H1 (cell line): ENCODE measurements at regions not wholly inside any gene's neighbourhood (a gene's known extent, or its start where the extent isn't known, plus 50 kb on each side); places are given as distances from the start of the nearest gene placed in this dataset.

Source experiments
- CTCF ChIA-PET: fragments of 300-600 bp; sonication (Branson Sonifier 250); formaldehyde crosslinking; loops from one replicate; lab custom pipeline; 2021; ENCODE audit not compliant: partially characterized antibody; lab: Charles Lee
- POLR2A ChIA-PET: fragments of 300-600 bp; sonication (Branson Sonifier 250); formaldehyde crosslinking; loops from one replicate; lab custom pipeline; 2021; ENCODE audit warnings: inconsistent platforms; ENCODE audit not compliant: partially characterized antibody; lab: Charles Lee
- DNase-seq, 2 experiments: peaks; one replicate each; pipeline versions ENCODE4 v3.0.0 to v3.0.0-alpha.2; 2010 to 2022; ENCODE audit warnings: low spot score in 2 of 2, low read depth in 1 of 2, mixed read lengths in 1 of 2
- FAIRE-seq: peaks from 2 replicates; lab custom pipeline; 2011; peaks lifted over from hg19 to GRCh38; lab: Jason Lieb, UNC
- H2AFZ ChIP-seq: 2 replicates; pipeline ENCODE4 v1.8.1; 2012; ENCODE audit warnings: low read length, inconsistent platforms
- H2AK5ac ChIP-seq: 2 replicates; pipeline ENCODE4 v1.6.1; 2013; ENCODE audit warnings: low read depth, low read length
- H2BK120ac ChIP-seq: replicated peaks from 2 replicates; pipeline ENCODE3; 2013; ENCODE audit warnings: low read depth, low read length, inconsistent platforms
- H2BK12ac ChIP-seq: 2 replicates; pipeline ENCODE4 v1.6.1; 2013; ENCODE audit warnings: low read depth, low read length
- H2BK15ac ChIP-seq: 2 replicates; pipeline ENCODE4 v1.6.1; 2013; ENCODE audit warnings: low read length
- H2BK20ac ChIP-seq: 2 replicates; pipeline ENCODE4 v1.6.1; 2013; ENCODE audit warnings: low read length
- H2BK5ac ChIP-seq: 2 replicates; pipeline ENCODE4 v1.6.1; 2013; ENCODE audit warnings: low read depth, low read length
- H3K14ac ChIP-seq: 2 replicates; pipeline ENCODE4 v1.6.1; 2013; ENCODE audit warnings: inconsistent platforms; ENCODE audit not compliant: insufficient read length
- H3K18ac ChIP-seq: 2 replicates; pipeline ENCODE4 v1.6.1; 2013; ENCODE audit warnings: low read length; ENCODE audit errors: extremely low read depth
- H3K23ac ChIP-seq: 2 replicates; pipeline ENCODE4 v1.6.1; 2013; ENCODE audit warnings: inconsistent platforms; ENCODE audit not compliant: insufficient read length
- H3K23me2 ChIP-seq: 2 replicates; pipeline ENCODE4 v1.6.1; 2013; ENCODE audit warnings: low read depth, low read length
- H3K27ac ChIP-seq: 2 replicates; pipeline ENCODE4 v1.6.1; 2011; ENCODE audit warnings: low read depth, low read length, inconsistent platforms
- H3K27me3 ChIP-seq, 4 experiments: replicated peaks in 1 of 4; 1 replicate in 1 of 4; 2 replicates in 3 of 4; pipeline versions ENCODE4 v1.6.1 to v1.8.1; 2011 to 2013; ENCODE audit warnings: low read length in 3 of 4, mild to moderate bottlenecking in 3 of 4, inconsistent platforms in 2 of 4, mixed read lengths in 2 of 4, moderate library complexity in 1 of 4; ENCODE audit not compliant: control insufficient read depth in 3 of 4, insufficient read depth in 3 of 4; ENCODE audit errors: extremely low read depth in 1 of 4
- H3K36me3 ChIP-seq, 4 experiments: 2 replicates each; pipeline versions ENCODE4 v1.6.1 to v1.8.1; 2011 to 2013; ENCODE audit warnings: mild to moderate bottlenecking in 4 of 4, low read length in 3 of 4, moderate library complexity in 2 of 4, control low read depth in 1 of 4, inconsistent platforms in 1 of 4; ENCODE audit not compliant: insufficient read depth in 4 of 4, control insufficient read depth in 2 of 4
- H3K4ac ChIP-seq: replicated peaks from 2 replicates; pipeline ENCODE3; 2013; ENCODE audit warnings: low read length, low read depth, mixed read lengths, inconsistent platforms; ENCODE audit not compliant: insufficient read length
- H3K4me1 ChIP-seq, 4 experiments: replicated peaks in 1 of 4; 1 replicate in 1 of 4; 2 replicates in 3 of 4; pipeline versions ENCODE4 v1.6.1 to v1.8.1; 2011 to 2013; ENCODE audit warnings: low read length in 3 of 4, inconsistent platforms in 2 of 4, mixed read lengths in 1 of 4; ENCODE audit not compliant: insufficient read depth in 4 of 4, control insufficient read depth in 3 of 4
- H3K4me2 ChIP-seq, 2 experiments: 2 replicates each; pipeline versions ENCODE4 v1.6.1 to v1.8.1; 2011 to 2013; ENCODE audit warnings: low read depth in 2 of 2, low read length in 2 of 2, control low read depth in 1 of 2, inconsistent platforms in 1 of 2, mild to moderate bottlenecking in 1 of 2; ENCODE audit not compliant: insufficient read depth in 1 of 2
- H3K4me3 ChIP-seq, 4 experiments: fragments of 200-600, 300-600 bp in 1 of 4; sonication (generic), shearing (Covaris generic), sonication (Bioruptor Twin) in 1 of 4; 2 replicates each; pipeline versions ENCODE4 v1.5.1 to v1.8.1; 2011 to 2016; ENCODE audit warnings: low read length in 4 of 4, low read depth in 3 of 4, control low read depth in 2 of 4, inconsistent platforms in 2 of 4, mild to moderate bottlenecking in 2 of 4, mixed read lengths in 1 of 4, moderate library complexity in 1 of 4; ENCODE audit not compliant: insufficient read depth in 2 of 4; ENCODE audit errors: extremely low read depth in 1 of 4
- H3K56ac ChIP-seq: replicated peaks from 2 replicates; pipeline ENCODE3; 2013; ENCODE audit warnings: low read depth, mild to moderate bottlenecking, mixed read lengths, low read length, inconsistent platforms; ENCODE audit not compliant: insufficient read length
- H3K79me1 ChIP-seq: 2 replicates; pipeline ENCODE4 v1.6.1; 2013; ENCODE audit warnings: low read depth, low read length, control low read depth
- H3K79me2 ChIP-seq, 2 experiments: 2 replicates each; pipeline versions ENCODE4 v1.6.1 to v1.8.1; 2012 to 2013; ENCODE audit warnings: low read length in 2 of 2, mild to moderate bottlenecking in 2 of 2, inconsistent platforms in 1 of 2; ENCODE audit not compliant: insufficient read depth in 2 of 2, control insufficient read depth in 1 of 2
- H3K9ac ChIP-seq, 4 experiments: replicated peaks in 1 of 4; 1 replicate in 1 of 4; 2 replicates in 3 of 4; pipeline versions ENCODE4 v1.6.1 to v1.8.1; 2011 to 2013; ENCODE audit warnings: low read depth in 3 of 4, low read length in 3 of 4, control low read depth in 2 of 4, mild to moderate bottlenecking in 2 of 4, moderate library complexity in 2 of 4, inconsistent platforms in 1 of 4; ENCODE audit errors: extremely low read depth in 1 of 4
- H3K9me3 ChIP-seq, 2 experiments: 2 replicates each; pipeline versions ENCODE4 v1.6.1 to v1.8.1; 2012 to 2013; ENCODE audit warnings: mild to moderate bottlenecking in 2 of 2, moderate library complexity in 2 of 2, control low read depth in 1 of 2, inconsistent platforms in 1 of 2, low read depth in 1 of 2, low read length in 1 of 2, mixed read lengths in 1 of 2; ENCODE audit not compliant: insufficient read depth in 2 of 2
- H4K20me1 ChIP-seq, 2 experiments: replicated peaks in 1 of 2; 2 replicates each; pipeline versions ENCODE3 to v1.8.1; 2011 to 2013; ENCODE audit warnings: inconsistent platforms in 2 of 2, low read length in 2 of 2, mild to moderate bottlenecking in 1 of 2; ENCODE audit not compliant: insufficient read depth in 2 of 2, control insufficient read depth in 1 of 2
- H4K5ac ChIP-seq: 2 replicates; pipeline ENCODE4 v1.6.1; 2013; ENCODE audit warnings: low read length, low read depth, mixed read lengths, inconsistent platforms; ENCODE audit not compliant: insufficient read length
- H4K8ac ChIP-seq: 2 replicates; pipeline ENCODE4 v1.8.0; 2013; ENCODE audit warnings: mild to moderate bottlenecking, moderate library complexity, low read length, inconsistent platforms; ENCODE audit not compliant: insufficient read depth; ENCODE audit errors: extremely low read depth
- H4K91ac ChIP-seq: replicated peaks from 2 replicates; pipeline ENCODE3; 2013; ENCODE audit warnings: low read length, mixed read lengths, inconsistent platforms; ENCODE audit not compliant: insufficient read length
- E2F6 ChIP-seq: IDR thresholded peaks from 2 replicates; pipeline ENCODE4 v1.6.1; 2012; ENCODE audit warnings: inconsistent platforms
- EP300 ChIP-seq, 2 experiments: IDR thresholded peaks; 1 replicate in 1 of 2; 2 replicates in 1 of 2; pipeline ENCODE4 v1.6.1; 2011 to 2012; ENCODE audit warnings: low read depth in 2 of 2, low read length in 2 of 2, mild to moderate bottlenecking in 2 of 2, borderline replicate concordance in 1 of 2, inconsistent platforms in 1 of 2, moderate library complexity in 1 of 2
- GTF2F1 ChIP-seq: IDR thresholded peaks from 2 replicates; pipeline ENCODE4 v1.6.1; 2012; ENCODE audit warnings: low read depth, low read length, improper control_type of control experiment, borderline replicate concordance
- KDM5A ChIP-seq: fragments of 200-600 bp; IDR thresholded peaks from 2 replicates; pipeline ENCODE4 v1.7.1; 2012; ENCODE audit warnings: mild to moderate bottlenecking, low read length, inconsistent platforms, mixed read lengths
- MAFK ChIP-seq: IDR thresholded peaks from 2 replicates; pipeline ENCODE4 v1.6.1; 2012; ENCODE audit warnings: low read depth, mild to moderate bottlenecking, improper control_type of control experiment, low read length
- RFX5 ChIP-seq: IDR thresholded peaks from 2 replicates; pipeline ENCODE4 v1.6.1; 2011; ENCODE audit warnings: low read depth, low read length, improper control_type of control experiment, borderline replicate concordance
- SP2 ChIP-seq: IDR thresholded peaks from 2 replicates; pipeline ENCODE4 v1.6.1; 2012; ENCODE audit warnings: mild to moderate bottlenecking, low read length, inconsistent platforms
- TEAD4 ChIP-seq: IDR thresholded peaks from 2 replicates; pipeline ENCODE4 v1.6.1; 2012; ENCODE audit warnings: low read depth, low read length, inconsistent platforms, mixed read lengths
- WGBS, 2 experiments: shearing (Covaris generic) in 1 of 2; methylation state at CpG; one replicate each; pipeline versions ENCODE4 v1.1.6 to v1.1.7; 2013 to 2015; ENCODE audit warnings: low lambda C conversion rate in 2 of 2, mixed read lengths in 2 of 2, inconsistent platforms in 1 of 2, low coverage in 1 of 2, missing lambda C conversion rate in 1 of 2; ENCODE audit not compliant: insufficient replicate concordance in 2 of 2, insufficient coverage in 1 of 2, insufficient read length in 1 of 2; ENCODE audit errors: extremely low coverage in 1 of 2, missing lambda C conversion rate in 1 of 2; 5-methylcytosine and 5-hydroxymethylcytosine counted together
- TF ChIP-seq, protein P1 (sequence below): IDR thresholded peaks from 2 replicates; pipeline ENCODE4 v1.6.1; 2011; ENCODE audit warnings: low read length, improper control_type of control experiment

GRCh38 chr5:166192696-166193095 lies 2098.7 kb upstream of the WWC1 start:
- H2AFZ ChIP-seq = no peak overlapping the region

More at GRCh38 chr5:166192696-166193095, 2098.7 kb upstream of the WWC1 start:
- no peak overlapping the region for H3K56ac ChIP-seq
- H4K8ac ChIP-seq = no peak overlapping the region
- H4K20me1 ChIP-seq = no peaks in the 10 kb centered on the region
- no peaks in the 10 kb centered on the region for H3K79me2 ChIP-seq
- H3K79me1 ChIP-seq = no peaks in the 10 kb centered on the region
- DNase-seq (no peak), FAIRE-seq (no peak)
- no peak overlapping the region for H3K23ac ChIP-seq
- H2BK15ac ChIP-seq = no peak overlapping the region
- H4K5ac ChIP-seq = no peak overlapping the region
- 63% methylated on average over 3 of the region's 3 CpGs; no CpG with 5 or more reads in 1 of the 2 experiments for WGBS, 2 experiments
- H3K27me3 ChIP-seq = no peaks in the 10 kb centered on the region
- no peak overlapping the region for H3K4me2 ChIP-seq
- CTCF ChIA-PET = interaction anchor here (0.7 kb wide), 1 partner anchor 442 kb away, joined by 3 read pairs; no protein-coding TSS in a partner anchor
- H2BK5ac ChIP-seq = no peak overlapping the region
- no peak overlapping the region for H2BK20ac ChIP-seq
- H2BK12ac ChIP-seq = no peak overlapping the region
- no peak overlapping the region for H3K9ac ChIP-seq
- no peak overlapping the region for H2AK5ac ChIP-seq
- POLR2A ChIA-PET = no interaction called here
- H3K9me3 ChIP-seq = no peaks in the 10 kb centered on the region
- H4K91ac ChIP-seq = no peak overlapping the region
- H3K18ac ChIP-seq = no peak overlapping the region
- H3K4ac ChIP-seq = no peak overlapping the region
- H2BK120ac ChIP-seq = no peak overlapping the region
- H3K14ac ChIP-seq = no peak overlapping the region
- no peak for TF ChIP-seq SP2
- TF ChIP-seq TEAD4 = no peak
- no peak for TF ChIP-seq EP300 (IDR thresholded peaks at IDR 0.05; ENCODE audit: borderline replicate concordance in 1 of 2, low read depth in 2 of 2, low read length in 2 of 2)
- TF ChIP-seq E2F6 = no peak
- TF ChIP-seq RFX5 = no peak
- TF ChIP-seq MAFK = no peak
- TF ChIP-seq GTF2F1 = no peak
- TF ChIP-seq, protein P1, sequence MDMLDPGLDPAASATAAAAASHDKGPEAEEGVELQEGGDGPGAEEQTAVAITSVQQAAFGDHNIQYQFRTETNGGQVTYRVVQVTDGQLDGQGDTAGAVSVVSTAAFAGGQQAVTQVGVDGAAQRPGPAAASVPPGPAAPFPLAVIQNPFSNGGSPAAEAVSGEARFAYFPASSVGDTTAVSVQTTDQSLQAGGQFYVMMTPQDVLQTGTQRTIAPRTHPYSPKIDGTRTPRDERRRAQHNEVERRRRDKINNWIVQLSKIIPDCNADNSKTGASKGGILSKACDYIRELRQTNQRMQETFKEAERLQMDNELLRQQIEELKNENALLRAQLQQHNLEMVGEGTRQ = no peak
- no peak for TF ChIP-seq KDM5A
- H3K36me3 ChIP-seq = no peaks in the 10 kb centered on the region
- no peak overlapping the region for H3K4me3 ChIP-seq
- H3K4me1 ChIP-seq = no peaks in the 10 kb centered on the region
- H3K23me2 ChIP-seq = no peaks in the 10 kb centered on the region
- no peak overlapping the region for H3K27ac ChIP-seq
